HG03575 (cell line): ENCODE measurements at regions not wholly inside any gene's neighbourhood (a gene's known extent, or its start where the extent isn't known, plus 50 kb on each side); places are given as distances from the start of the nearest gene placed in this dataset.

Source experiments
- ATAC-seq: cut with Tn5 transposase; IDR thresholded peaks from one replicate; pipeline ENCODE4 v1.9.1; 2021; ENCODE audit not compliant: unreplicated experiment, insufficient number of reproducible peaks, low FRiP score; ENCODE audit errors: extremely low read depth

DNA sequence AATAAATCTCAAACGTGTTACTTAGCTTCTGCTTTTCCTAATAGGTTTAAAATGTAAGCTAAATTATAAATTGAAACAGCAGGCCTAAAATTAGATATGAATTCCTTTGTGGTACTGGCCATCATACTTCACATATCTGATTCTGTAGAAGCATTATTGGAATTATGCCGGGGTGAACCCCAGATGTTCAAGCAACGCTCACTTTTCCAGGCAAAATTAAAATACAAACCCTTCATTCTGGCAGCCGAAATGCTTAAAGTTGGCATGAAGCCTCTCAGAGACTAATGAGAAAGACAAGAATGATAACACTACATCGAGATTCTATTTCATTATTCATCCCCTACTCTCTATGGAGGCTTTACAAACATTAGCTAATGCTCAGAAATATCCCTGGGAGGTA is 1352.7 kb upstream of the ADGRL2 start:
- no peak for ATAC-seq

DNA sequence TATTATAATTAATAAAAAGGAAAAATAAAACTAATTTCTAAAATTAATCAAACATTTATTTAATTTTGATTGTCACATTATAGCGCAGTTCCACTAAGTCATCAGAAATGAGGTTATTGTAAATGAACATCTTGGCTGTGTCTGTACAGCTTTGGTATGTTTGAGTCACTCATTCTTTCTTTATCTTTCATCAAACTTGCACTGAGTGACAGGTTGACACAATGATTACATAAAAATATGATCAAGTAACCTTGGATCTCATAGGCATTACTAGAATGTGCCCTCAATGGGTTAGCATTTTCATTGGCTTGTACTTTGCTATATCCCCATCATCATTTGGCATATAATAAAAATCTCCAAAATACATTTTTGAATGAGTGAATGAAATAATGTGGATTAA is 1353.2 kb upstream of the ADGRL2 start:
- no peak for ATAC-seq

DNA sequence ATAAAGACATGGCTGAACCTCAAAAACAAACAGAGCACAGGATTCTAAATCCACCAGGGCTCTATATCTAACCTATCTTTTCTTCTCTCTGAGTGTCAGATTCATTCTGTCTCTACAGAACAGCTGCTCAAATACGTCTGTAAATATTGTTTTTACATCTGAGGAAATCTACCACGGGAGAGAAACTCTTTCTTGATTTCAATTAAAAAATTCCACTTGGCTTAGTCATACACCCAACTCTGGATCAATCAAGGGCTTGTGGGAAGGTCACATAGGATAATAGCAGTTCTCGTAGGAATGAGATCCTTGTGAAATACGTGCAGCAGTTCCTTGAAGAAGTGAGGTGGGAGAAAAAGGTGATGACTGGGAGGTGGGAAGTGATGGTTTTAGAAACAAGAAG is 1355.7 kb upstream of the ADGRL2 start:
- ATAC-seq, result no peak

DNA sequence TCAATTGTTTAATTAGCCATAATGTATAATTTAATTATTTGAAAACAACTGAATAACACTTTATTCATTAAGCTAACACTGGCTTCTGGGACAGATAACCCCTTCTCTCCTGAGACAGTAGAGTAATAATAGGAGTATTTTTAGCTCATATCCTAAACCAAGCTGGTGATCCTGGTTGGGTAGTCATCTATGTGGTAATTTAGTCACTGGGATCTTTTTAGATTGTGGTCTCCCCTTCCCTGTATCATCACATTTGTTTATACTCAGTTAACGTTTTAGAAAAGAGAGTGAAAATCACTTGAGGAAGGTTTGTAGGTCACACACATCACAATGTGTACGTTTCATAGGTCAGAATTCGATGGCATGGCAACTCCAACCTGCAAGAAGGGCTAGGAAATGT is 1356.6 kb upstream of the ADGRL2 start:
- ATAC-seq, result no peak

DNA sequence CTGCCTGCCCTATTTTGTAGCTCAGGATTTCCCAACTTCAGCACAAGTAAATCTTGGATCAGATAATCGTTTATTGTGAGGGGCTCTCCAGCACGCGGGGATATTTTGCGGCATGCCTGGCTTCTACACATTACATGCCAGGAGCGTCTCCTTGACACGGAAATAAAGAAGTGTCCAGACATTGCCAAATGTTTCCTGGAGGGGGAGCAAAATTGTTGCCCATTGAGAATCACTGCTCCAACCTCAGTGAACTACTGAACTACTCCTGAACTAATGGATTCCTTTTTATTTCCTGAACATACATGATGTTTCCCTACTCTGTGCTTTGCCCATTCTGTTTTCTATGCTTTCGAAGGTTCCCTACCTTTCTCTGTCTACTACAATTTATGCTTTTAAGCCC is 1359.1 kb upstream of the ADGRL2 start:
- no peak for ATAC-seq

DNA sequence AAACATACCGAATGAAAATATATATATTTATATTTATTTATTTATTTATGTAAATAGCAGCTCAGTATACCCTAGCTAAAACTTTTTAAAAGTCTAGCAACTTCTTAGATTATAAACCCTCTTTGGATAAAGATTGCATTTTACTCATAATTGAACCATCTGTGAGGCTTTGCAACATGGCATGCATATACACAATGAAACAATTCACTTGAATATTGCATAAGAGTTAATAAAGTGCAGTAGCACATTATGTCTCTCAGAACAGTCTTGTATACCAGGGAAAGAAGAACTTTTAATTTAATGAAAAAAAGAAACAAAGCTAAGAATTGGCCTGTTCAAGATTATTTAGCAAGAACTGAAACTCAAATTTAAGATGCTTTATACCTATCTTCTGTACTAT is 1363.9 kb upstream of the ADGRL2 start:
- no peak for ATAC-seq

DNA sequence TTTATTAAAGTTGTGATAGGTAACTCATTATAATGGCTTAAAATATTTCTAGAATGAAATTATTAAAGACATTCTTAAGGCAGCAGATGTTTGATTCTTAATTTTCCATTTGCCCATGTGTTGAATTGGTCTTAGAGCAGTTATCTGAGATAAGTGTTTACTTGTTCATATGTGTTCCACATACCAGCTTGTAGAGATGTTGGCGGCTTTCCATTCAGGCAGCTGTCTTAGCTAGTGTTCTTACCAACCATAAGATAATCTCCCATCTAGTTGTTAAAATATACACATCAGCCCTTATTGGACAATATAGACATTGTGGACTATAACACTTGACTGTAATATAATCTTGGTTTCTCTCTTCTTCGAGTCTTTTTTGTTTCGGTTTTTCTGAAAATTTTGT is 1372.9 kb upstream of the ADGRL2 start:
- ATAC-seq, result no peak

DNA sequence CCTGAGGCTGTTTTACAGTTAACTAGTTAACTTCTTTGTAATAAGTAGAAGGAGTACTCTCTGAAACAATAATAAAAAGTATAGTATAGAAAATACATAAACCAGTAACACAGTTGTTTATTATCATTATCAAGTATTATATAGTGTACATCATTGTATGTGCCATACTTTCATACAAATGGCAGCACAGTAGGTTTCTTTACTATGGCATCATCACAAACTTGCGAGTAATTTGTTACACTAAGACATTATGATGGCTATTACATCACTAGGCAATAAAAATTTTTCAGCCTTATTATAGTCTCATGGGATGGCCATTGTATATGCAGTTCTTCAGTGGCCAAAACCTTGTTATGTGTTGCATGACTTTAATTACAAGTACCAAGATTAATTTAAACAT is 1376.5 kb upstream of the ADGRL2 start:
- ATAC-seq, result no peak

DNA sequence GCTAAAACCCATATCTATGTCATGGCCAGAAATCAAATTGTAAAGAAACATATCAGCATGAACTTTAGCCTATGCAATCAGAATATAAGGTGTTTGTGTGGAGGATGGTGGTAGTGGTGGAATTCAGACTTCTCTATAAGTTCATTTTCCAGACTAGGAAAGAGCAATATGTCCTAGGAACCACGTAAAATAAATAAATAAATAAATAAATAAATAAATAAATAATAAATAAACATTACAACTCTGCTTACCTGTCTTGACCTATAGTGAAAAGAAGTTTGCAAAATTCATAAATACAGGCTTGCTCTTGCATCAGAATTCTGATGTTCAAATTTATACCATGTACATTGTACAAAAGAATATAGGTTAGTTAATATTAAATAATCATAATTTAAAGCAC is 1382.6 kb upstream of the ADGRL2 start:
- ATAC-seq, result no peak

DNA sequence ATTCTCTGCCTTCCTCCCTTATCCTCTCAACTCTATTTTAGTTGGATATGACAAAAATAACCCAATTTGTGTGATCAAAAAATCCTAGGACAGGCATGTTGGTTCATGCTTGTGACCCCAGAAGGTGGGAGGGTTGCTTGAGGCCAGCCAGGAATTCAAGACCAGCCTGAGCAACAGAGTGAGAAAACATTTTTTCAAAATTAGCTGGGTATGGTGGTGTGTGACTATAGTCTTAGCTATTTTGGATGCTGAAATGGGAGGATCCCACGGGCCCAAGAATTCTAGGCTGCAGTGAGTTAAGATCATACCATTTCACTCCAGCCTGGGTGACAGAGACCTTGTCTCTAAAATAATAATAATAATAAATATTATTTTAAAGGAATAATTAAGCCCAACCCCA is 1383.1 kb upstream of the ADGRL2 start:
- ATAC-seq, result no peak

DNA sequence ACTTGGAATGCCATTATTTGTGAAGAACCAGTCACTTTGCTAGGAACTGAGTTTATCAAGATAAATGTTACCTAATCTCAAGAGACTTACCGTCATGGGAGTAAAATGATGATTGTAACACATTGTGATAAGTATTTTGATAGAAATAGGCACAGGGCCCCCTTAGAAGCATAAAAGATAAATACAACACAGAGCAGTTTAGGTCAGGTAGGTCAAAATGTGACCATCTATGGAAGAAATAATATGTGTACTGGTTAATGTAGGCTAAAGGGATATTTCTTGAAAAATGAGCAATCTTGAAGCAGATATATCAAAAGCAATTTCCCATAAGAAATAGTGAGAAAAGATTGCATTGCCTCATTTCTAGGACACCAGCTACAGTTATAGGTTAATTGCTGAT is 1386.8 kb upstream of the ADGRL2 start:
- no peak for ATAC-seq

DNA sequence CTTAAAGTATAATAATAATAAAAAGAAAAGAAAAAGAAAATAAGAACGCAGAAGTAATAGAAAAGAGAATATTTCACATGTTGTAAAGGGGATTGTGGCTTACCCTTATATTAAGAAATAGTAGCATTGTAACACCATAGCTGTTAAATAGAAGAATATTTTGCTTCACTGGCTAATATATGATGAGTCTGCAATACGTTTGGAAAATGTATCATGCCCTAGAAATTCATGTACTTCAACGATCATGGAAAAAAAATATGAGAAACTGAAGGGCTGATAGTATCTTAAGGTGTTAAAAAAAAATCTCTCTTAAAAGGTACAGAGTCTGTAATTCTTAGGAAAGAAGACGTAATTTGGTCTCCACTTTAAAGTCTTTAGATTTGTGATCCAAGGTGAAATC is 1390.5 kb upstream of the ADGRL2 start:
- ATAC-seq, result no peak

DNA sequence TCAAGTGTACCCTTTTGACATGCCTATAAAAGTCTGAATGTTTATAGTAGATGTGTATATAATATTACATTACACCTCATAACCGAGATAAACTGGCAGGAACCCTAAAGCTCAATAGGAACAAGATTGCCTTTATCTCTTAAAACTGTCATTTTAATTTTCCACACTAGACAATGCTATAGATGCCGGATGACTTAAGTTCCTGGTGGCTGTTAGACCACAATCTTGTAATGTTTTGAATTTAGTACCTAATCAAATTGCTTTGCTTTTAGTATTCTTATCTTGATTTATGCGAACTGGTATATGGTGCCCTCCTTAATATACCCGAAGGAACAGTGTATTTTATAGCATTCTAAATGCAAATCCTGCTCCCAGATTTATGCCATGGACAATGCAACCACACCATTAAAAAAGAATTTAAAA is 1397.0 kb upstream of the ADGRL4 start:
- no peak for ATAC-seq

DNA sequence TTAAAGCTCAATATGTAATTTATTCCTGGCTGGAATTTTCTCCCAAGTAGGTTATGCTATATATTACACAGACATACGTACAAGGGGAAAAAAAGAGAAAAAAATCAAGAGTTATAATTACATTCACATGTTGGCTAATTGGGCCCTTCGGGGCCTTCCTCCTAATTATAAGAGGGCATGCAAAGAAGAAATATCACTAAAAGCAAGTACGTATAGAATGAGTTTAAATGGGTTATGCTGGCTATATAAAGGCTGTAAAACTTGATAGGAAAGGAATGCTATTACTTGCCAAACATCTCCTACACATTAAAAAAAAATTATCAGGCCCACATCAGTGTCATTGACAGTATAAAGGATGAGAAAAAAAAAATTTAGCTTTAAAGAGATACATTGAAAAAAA is 1396.1 kb upstream of the ADGRL4 start:
- no peak for ATAC-seq

DNA sequence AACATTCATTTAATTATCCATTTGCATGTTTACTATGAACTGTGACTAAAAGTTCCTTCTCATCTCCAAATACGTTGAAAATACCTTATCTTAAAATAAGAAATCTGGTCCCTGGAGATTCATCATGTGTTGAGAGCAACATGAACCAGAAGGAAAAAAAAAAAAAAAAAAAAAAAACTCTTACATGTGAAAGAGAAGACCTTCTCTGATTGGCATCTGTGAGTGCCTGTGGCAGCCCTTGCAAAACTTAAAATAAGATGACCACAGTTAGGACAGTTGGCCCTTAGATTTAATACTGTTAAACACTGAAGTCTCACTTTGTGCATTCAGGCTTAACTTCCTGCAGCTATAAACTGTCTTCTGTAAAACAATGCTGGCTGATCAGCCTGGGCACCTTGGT is 1395.2 kb upstream of the ADGRL4 start:
- ATAC-seq, result no peak

DNA sequence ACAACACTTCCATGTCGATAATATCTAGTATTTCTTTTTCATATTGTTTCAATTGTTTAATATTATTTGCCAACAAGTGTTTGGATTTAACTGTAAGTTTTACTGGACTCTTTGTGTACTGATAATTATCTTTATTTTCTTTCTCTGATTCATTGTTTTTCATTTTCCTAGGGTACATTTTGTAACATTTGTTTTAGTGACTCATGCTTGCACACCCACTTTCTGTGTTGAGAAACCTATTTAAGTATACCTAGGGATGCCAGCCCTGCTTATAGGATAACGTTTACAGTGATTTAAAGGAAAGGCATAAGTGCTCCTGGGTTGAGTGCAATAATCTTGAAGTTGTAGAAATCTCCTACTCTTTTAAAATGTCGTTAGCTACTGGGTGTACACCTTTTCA is 1386.0 kb upstream of the ADGRL4 start:
- ATAC-seq, result no peak

DNA sequence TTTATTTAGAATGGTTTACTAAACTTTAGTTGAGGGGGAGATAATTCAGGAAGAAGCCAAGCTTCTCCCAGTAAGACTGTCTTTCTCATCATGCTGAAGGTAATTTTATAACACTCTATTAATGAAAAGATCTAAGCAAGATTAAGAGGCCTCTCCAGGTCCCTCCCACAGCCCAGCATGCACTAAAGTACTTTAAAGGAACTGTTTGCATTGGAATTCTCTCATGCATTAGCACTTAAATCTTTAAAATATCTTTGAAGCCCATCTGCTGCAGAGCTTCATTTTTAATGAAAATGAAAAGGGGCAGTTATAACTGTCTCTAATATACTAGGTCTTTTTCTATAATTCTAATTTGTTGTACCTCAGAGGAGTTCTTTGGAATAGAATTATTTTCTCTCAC is 1379.1 kb upstream of the ADGRL4 start:
- ATAC-seq, result no peak

DNA sequence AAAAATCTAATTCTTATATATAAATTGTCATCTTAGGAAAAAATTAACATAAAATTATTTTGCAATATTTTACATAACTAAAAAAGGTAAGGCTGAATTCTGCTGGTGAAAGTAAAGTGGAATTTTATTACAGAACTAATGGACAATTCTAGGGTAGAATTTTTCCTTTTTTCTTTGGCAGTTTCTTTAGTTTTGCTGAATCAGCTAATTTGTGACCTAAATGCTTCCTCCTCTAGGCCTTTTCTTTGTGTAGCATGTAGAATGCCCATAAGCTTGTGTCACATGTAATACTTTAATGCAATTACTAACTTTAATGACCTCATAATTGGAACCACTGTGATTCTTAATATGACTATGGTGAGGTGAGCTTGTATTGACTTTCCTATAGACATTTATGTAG is 1378.4 kb upstream of the ADGRL4 start:
- ATAC-seq, result no peak

DNA sequence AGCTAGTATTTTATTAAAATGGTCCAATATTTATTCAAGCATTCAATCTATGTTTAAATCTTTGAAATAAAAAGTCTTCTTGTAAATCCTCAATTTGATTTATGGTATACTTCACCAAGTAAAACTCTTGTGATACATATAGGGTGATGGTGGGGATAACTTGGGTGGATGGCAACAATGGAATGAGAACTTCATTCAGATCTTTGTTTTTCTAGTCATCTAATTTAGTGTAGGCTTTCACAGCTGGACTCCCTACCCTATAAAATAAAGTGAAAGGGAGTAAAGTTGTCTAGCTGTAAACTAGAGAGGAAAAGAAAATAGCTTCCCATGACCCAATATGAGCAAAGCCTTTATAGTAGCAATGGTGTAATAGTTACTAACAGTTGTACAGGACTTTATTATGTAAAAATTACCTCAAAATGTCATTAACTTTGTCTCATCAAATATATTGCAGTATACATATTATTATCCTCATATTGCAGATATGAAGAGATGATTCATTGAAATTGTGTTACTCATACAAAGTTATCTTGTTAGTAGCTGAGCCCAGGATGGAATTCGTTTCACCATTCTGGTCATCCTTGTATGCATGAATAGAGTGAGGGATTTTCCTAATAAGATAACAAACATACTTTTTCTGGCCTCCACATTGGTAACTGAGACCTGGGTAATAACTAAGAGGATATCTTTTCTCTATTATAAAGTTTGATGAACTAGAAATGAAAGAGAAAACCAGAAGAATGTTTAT is 1377.7 kb upstream of the ADGRL4 start:
- no peak for ATAC-seq

DNA sequence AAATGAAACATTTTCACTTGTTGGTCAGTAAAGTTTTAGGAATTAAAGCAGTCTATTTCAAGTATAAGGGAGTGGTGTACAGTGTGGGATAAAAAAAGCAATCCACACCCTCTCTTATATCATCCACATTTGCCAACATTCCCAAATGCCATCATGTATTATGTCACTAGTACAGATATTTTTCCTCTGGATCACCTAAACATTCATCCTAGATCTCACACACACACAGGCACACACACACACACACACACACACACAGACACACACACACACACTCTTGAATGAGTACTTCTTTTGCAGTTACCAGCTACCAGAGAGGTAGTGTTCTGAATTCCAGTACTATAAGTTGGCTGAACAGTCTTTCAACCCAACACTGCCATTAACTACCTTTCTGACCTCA is 1369.1 kb upstream of the ADGRL4 start:
- ATAC-seq, result no peak

DNA sequence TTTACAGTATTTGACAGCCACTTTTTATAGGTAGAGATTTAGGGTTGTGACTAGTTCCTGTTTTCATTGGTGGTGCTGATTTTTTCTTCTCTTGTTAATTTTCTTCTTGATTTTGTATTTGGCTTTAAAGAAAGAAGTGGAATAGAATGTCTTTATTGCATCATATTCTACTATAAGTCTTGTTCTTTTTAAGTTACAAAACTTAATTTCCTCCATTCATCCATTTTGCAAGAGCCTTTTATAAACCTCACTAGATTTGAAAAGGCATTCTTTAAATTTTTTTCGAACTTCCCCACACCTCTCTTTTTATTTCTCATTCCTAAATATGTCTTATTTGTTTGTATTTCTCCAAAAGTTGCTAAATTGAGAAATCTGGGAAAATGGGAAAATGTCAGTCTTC is 1368.6 kb upstream of the ADGRL4 start:
- no peak for ATAC-seq
